ENCODE measurements at regions not wholly inside any gene's neighbourhood (a gene's known extent, or its start where the extent isn't known, plus 50 kb on each side); places are given as distances from the start of the nearest gene placed in this dataset.
"Not testable (repeated sequence)": the region's sequence is repeated elsewhere in the genome, so short reads cannot be mapped to it uniquely, and the experiment has no call there.

- not testable (repeated sequence) for DNase-seq (ENCODE audit: low read depth)
Measured at GRCh38 chr1:188752027-188752426, 1725.6 kb downstream of the BRINP3 start.

- not testable (repeated sequence) for DNase-seq (ENCODE audit: low read depth)
Measured at GRCh38 chr1:188757747-188758146, 1719.9 kb downstream of the BRINP3 start.

GRCh38 chr1:188761226-188761625 lies 1716.4 kb downstream of the BRINP3 start:
- no peak for DNase-seq (ENCODE audit: low read depth)

- no peak for DNase-seq (ENCODE audit: low read depth)
Measured at GRCh38 chr1:188762166-188762743, 1715.4 kb downstream of the BRINP3 start.

GRCh38 chr1:188763541-188763940 lies 1714.1 kb downstream of the BRINP3 start:
- DNase-seq (ENCODE audit: low read depth), result no peak

GRCh38 chr1:188769181-188769580 lies 1708.5 kb downstream of the BRINP3 start:
- no peak for DNase-seq (ENCODE audit: low read depth)

GRCh38 chr1:188769936-188770335 lies 1707.7 kb downstream of the BRINP3 start:
- no peak for DNase-seq (ENCODE audit: low read depth)

GRCh38 chr1:188778578-188778977 lies 1699.1 kb downstream of the BRINP3 start:
- DNase-seq (ENCODE audit: low read depth), result no peak

- no peak for DNase-seq (ENCODE audit: low read depth)
Measured at GRCh38 chr1:188782220-188782841, 1695.3 kb downstream of the BRINP3 start.

- no peak for DNase-seq (ENCODE audit: low read depth)
Measured at GRCh38 chr1:188794969-188795368, 1682.7 kb downstream of the BRINP3 start.

GRCh38 chr1:188812153-188812552 lies 1665.5 kb downstream of the BRINP3 start:
- DNase-seq (ENCODE audit: low read depth), result not testable (repeated sequence)

- not testable (repeated sequence) for DNase-seq (ENCODE audit: low read depth)
Measured at GRCh38 chr1:188812836-188813573, 1664.7 kb downstream of the BRINP3 start.

- DNase-seq (ENCODE audit: low read depth), result no peak
Measured at GRCh38 chr1:188817814-188818213, 1659.8 kb downstream of the BRINP3 start.

GRCh38 chr1:188822248-188822647 lies 1655.4 kb downstream of the BRINP3 start:
- DNase-seq (ENCODE audit: low read depth), result no peak

GRCh38 chr1:188825471-188825870 lies 1652.2 kb downstream of the BRINP3 start:
- no peak for DNase-seq (ENCODE audit: low read depth)

- no peak for DNase-seq (ENCODE audit: low read depth)
Measured at GRCh38 chr1:188826800-188827199, 1650.9 kb downstream of the BRINP3 start.

- no peak for DNase-seq (ENCODE audit: low read depth)
Measured at GRCh38 chr1:188827400-188827799, 1650.3 kb downstream of the BRINP3 start.

GRCh38 chr1:188841111-188841696 lies 1636.5 kb downstream of the BRINP3 start:
- not testable (repeated sequence) for DNase-seq (ENCODE audit: low read depth)

- no peak for DNase-seq (ENCODE audit: low read depth)
Measured at GRCh38 chr1:188846468-188846867, 1631.2 kb downstream of the BRINP3 start.

GRCh38 chr1:188857526-188858087 lies 1620.1 kb downstream of the BRINP3 start:
- DNase-seq (ENCODE audit: low read depth), result no peak

- no peak for DNase-seq (ENCODE audit: low read depth)
Measured at GRCh38 chr1:188867614-188868013, 1610.0 kb downstream of the BRINP3 start.

GRCh38 chr1:188871164-188871563 lies 1606.5 kb downstream of the BRINP3 start:
- no peak for DNase-seq (ENCODE audit: low read depth)

- no peak for DNase-seq (ENCODE audit: low read depth)
Measured at GRCh38 chr1:188872376-188872775, 1605.3 kb downstream of the BRINP3 start.

Measured in stromal cell of bone marrow (primary cell).